GM10248 (cell line): ENCODE measurements at regions not wholly inside any gene's neighbourhood (a gene's known extent, or its start where the extent isn't known, plus 50 kb on each side); places are given as distances from the start of the nearest gene placed in this dataset.

Experiments
- CTCF ChIA-PET: fragments of 300-600 bp; sonication (Branson Sonifier 250); formaldehyde crosslinking; extraction: SDS; loops from one replicate; lab custom pipeline; 2021; ENCODE audit warnings: antibody characterized with exemption; lab: Yijun Ruan, JAX
- POLR2A ChIA-PET: fragments of 350-650 bp; sonication (Branson Sonifier 250); formaldehyde crosslinking; extraction: SDS; loops from one replicate; lab custom pipeline; 2020; ENCODE audit warnings: antibody characterized with exemption; lab: Yijun Ruan, JAX
- DNase-seq: peaks from one replicate; pipeline ENCODE4 v3.0.0; 2012; ENCODE audit errors: extremely low spot score
- CTCF ChIP-seq: IDR thresholded peaks from 2 replicates; pipeline ENCODE4 v1.5.1; 2012; ENCODE audit warnings: mild to moderate bottlenecking, low read depth; ENCODE audit errors: extremely low read depth, missing control alignments, control extremely low read depth

GRCh38 chr22:27218012-27218920 lies 560.9 kb downstream of the MIAT start:
- POLR2A ChIA-PET, result no interaction called here
- TF ChIP-seq CTCF, result no peak
- no peak for DNase-seq
- CTCF ChIA-PET, result interaction anchor here (1.0 kb wide), 1 partner anchor 13 kb away, joined by 3 read pairs; no protein-coding TSS in a partner anchor

- no peak for TF ChIP-seq CTCF
- no peak for DNase-seq
- CTCF ChIA-PET, result interaction anchor here (1.0 kb wide), 1 partner anchor 12 kb away, joined by 3 read pairs; no protein-coding TSS in a partner anchor
- POLR2A ChIA-PET, result no interaction called here
Observed at GRCh38 chr22:27219036-27219435, 561.6 kb downstream of the MIAT start.

GRCh38 chr22:27220339-27220738 lies 563.0 kb downstream of the MIAT start:
- POLR2A ChIA-PET, result no interaction called here
- CTCF ChIA-PET, result no interaction called here
- DNase-seq, result no peak
- TF ChIP-seq CTCF, result no peak

- ChIA-PET POLR2A (no interaction called here), CTCF (no interaction called here)
- DNase-seq, result no peak
- no peak for TF ChIP-seq CTCF
Observed at GRCh38 chr22:27222178-27222577, 564.8 kb downstream of the MIAT start.

GRCh38 chr22:27223317-27224177 lies 566.2 kb downstream of the MIAT start:
- CTCF ChIA-PET, result no interaction called here
- POLR2A ChIA-PET, result no interaction called here

More at GRCh38 chr22:27223317-27224177, 566.2 kb downstream of the MIAT start:
- no peak for TF ChIP-seq CTCF
- DNase-seq, result no peak
